Activated naive CD4-positive, alpha-beta T cell treated with anti-CD3 and anti-CD28 coated beads, Interleukin-2, amount 50 U/mL, for 24 hours (primary cell): ENCODE measurements at regions not wholly inside any gene's neighbourhood (a gene's known extent, or its start where the extent isn't known, plus 50 kb on each side); places are given as distances from the start of the nearest gene placed in this dataset.

Experiments used
- H3K27ac Mint-ChIP-seq: one replicate; pipeline ENCODE4 v1.8.0; 2021; ENCODE audit warnings: mild to moderate bottlenecking, mixed read lengths
- H3K27me3 Mint-ChIP-seq: one replicate; pipeline ENCODE4 v1.8.0; 2021; ENCODE audit warnings: mixed read lengths
- H3K36me3 Mint-ChIP-seq: one replicate; pipeline ENCODE4 v1.8.0; 2021; ENCODE audit warnings: mixed read lengths
- H3K4me1 Mint-ChIP-seq: one replicate; pipeline ENCODE4 v1.8.0; 2021; ENCODE audit warnings: mixed read lengths
- H3K4me3 Mint-ChIP-seq: one replicate; pipeline ENCODE4 v1.8.0; 2021; ENCODE audit warnings: mild to moderate bottlenecking, mixed read lengths
- H3K9me3 Mint-ChIP-seq: one replicate; pipeline ENCODE4 v1.8.0; 2021; ENCODE audit warnings: mixed read lengths

- H3K4me3 Mint-ChIP-seq: no peak overlapping the region
- no peak overlapping the region for H3K27ac Mint-ChIP-seq
- H3K27me3 Mint-ChIP-seq: no peaks in the 10 kb centered on the region
- no peaks in the 10 kb centered on the region for H3K36me3 Mint-ChIP-seq
- no peaks in the 10 kb centered on the region for H3K9me3 Mint-ChIP-seq
- no peaks in the 10 kb centered on the region for H3K4me1 Mint-ChIP-seq
These were observed 387.9 kb downstream of the BCOR start for GRCh38 chrX:39709812-39710211.

GRCh38 chrX:39710776-39711175 is 387.0 kb downstream of the BCOR start:
- Mint-ChIP-seq H3K9me3 (no peaks in the 10 kb centered on the region), H3K36me3 (no peaks in the 10 kb centered on the region), H3K4me1 (no peaks in the 10 kb centered on the region), H3K27me3 (no peaks in the 10 kb centered on the region), H3K4me3 (no peak overlapping the region), H3K27ac (no peak overlapping the region)

GRCh38 chrX:39714471-39714870 is 383.3 kb downstream of the BCOR start:
- Mint-ChIP-seq H3K4me3 (no peak overlapping the region), H3K27ac (no peak overlapping the region), H3K27me3 (no peaks in the 10 kb centered on the region), H3K36me3 (no peaks in the 10 kb centered on the region), H3K4me1 (no peaks in the 10 kb centered on the region), H3K9me3 (no peaks in the 10 kb centered on the region)

- Mint-ChIP-seq H3K4me3 (no peak overlapping the region), H3K27me3 (no peaks in the 10 kb centered on the region), H3K4me1 (no peaks in the 10 kb centered on the region), H3K36me3 (no peaks in the 10 kb centered on the region), H3K27ac (no peak overlapping the region), H3K9me3 (no peaks in the 10 kb centered on the region)
These were observed 381.4 kb downstream of the BCOR start for GRCh38 chrX:39716401-39716800.

GRCh38 chrX:39716802-39717540 is 380.8 kb downstream of the BCOR start:
- no peaks in the 10 kb centered on the region for H3K27me3 Mint-ChIP-seq
- H3K9me3 Mint-ChIP-seq: no peaks in the 10 kb centered on the region
- no peak overlapping the region for H3K4me3 Mint-ChIP-seq
- no peak overlapping the region for H3K27ac Mint-ChIP-seq
- no peaks in the 10 kb centered on the region for H3K4me1 Mint-ChIP-seq
- no peaks in the 10 kb centered on the region for H3K36me3 Mint-ChIP-seq

GRCh38 chrX:39718981-39719380 is 378.8 kb downstream of the BCOR start:
- peak overlapping the region; percentile 41 for H3K27ac Mint-ChIP-seq
- H3K9me3 Mint-ChIP-seq: no peaks in the 10 kb centered on the region
- H3K27me3 Mint-ChIP-seq: no peaks in the 10 kb centered on the region
- H3K4me3 Mint-ChIP-seq: no peak overlapping the region
- H3K4me1 Mint-ChIP-seq: no peaks in the 10 kb centered on the region
- peaks cover 2% of the 10 kb centered on the region for H3K36me3 Mint-ChIP-seq

- no peaks in the 10 kb centered on the region for H3K27me3 Mint-ChIP-seq
- H3K27ac Mint-ChIP-seq: no peak overlapping the region
- H3K4me3 Mint-ChIP-seq: no peak overlapping the region
- no peaks in the 10 kb centered on the region for H3K4me1 Mint-ChIP-seq
- H3K9me3 Mint-ChIP-seq: no peaks in the 10 kb centered on the region
- H3K36me3 Mint-ChIP-seq: peaks cover 2% of the 10 kb centered on the region
These were observed 376.8 kb downstream of the BCOR start for GRCh38 chrX:39720945-39721344.

GRCh38 chrX:39721566-39722279 is 376.0 kb downstream of the BCOR start:
- H3K9me3 Mint-ChIP-seq: no peaks in the 10 kb centered on the region
- peaks cover 2% of the 10 kb centered on the region for H3K36me3 Mint-ChIP-seq
- no peaks in the 10 kb centered on the region for H3K4me1 Mint-ChIP-seq
- H3K4me3 Mint-ChIP-seq: no peak overlapping the region
- no peak overlapping the region for H3K27ac Mint-ChIP-seq
- H3K27me3 Mint-ChIP-seq: no peaks in the 10 kb centered on the region

GRCh38 chrX:39724544-39724943 is 373.2 kb downstream of the BCOR start:
- Mint-ChIP-seq H3K27me3 (no peaks in the 10 kb centered on the region), H3K4me3 (no peak overlapping the region), H3K9me3 (no peaks in the 10 kb centered on the region), H3K4me1 (no peaks in the 10 kb centered on the region), H3K27ac (no peak overlapping the region), H3K36me3 (peaks cover 2% of the 10 kb centered on the region)

- H3K36me3 Mint-ChIP-seq: peaks cover 2% of the 10 kb centered on the region
- H3K27ac Mint-ChIP-seq: no peak overlapping the region
- H3K4me3 Mint-ChIP-seq: no peak overlapping the region
- H3K27me3 Mint-ChIP-seq: no peaks in the 10 kb centered on the region
- H3K4me1 Mint-ChIP-seq: no peaks in the 10 kb centered on the region
- no peaks in the 10 kb centered on the region for H3K9me3 Mint-ChIP-seq
These were observed 372.6 kb downstream of the BCOR start for GRCh38 chrX:39725114-39725513.

- Mint-ChIP-seq H3K4me1 (peaks cover 6% of the 10 kb centered on the region), H3K9me3 (no peaks in the 10 kb centered on the region), H3K4me3 (no peak overlapping the region), H3K27ac (no peak overlapping the region), H3K36me3 (peaks cover 2% of the 10 kb centered on the region), H3K27me3 (no peaks in the 10 kb centered on the region)
These were observed 371.7 kb downstream of the BCOR start for GRCh38 chrX:39725928-39726619.

- no peak overlapping the region for H3K4me3 Mint-ChIP-seq
- peaks cover 7% of the 10 kb centered on the region for H3K4me1 Mint-ChIP-seq
- H3K27me3 Mint-ChIP-seq: no peaks in the 10 kb centered on the region
- H3K36me3 Mint-ChIP-seq: peaks cover 2% of the 10 kb centered on the region
- H3K27ac Mint-ChIP-seq: no peak overlapping the region
- H3K9me3 Mint-ChIP-seq: no peaks in the 10 kb centered on the region
These were observed 371.0 kb downstream of the BCOR start for GRCh38 chrX:39726771-39727170.

GRCh38 chrX:39728025-39728424 is 369.7 kb downstream of the BCOR start:
- Mint-ChIP-seq H3K27ac (no peak overlapping the region), H3K36me3 (peaks cover 2% of the 10 kb centered on the region), H3K27me3 (no peaks in the 10 kb centered on the region), H3K4me3 (no peak overlapping the region), H3K9me3 (no peaks in the 10 kb centered on the region), H3K4me1 (peaks cover 7% of the 10 kb centered on the region)

GRCh38 chrX:39728852-39729598 is 368.7 kb downstream of the BCOR start:
- Mint-ChIP-seq H3K36me3 (no peaks in the 10 kb centered on the region), H3K4me3 (no peak overlapping the region), H3K9me3 (no peaks in the 10 kb centered on the region), H3K4me1 (peaks cover 7% of the 10 kb centered on the region), H3K27ac (no peak overlapping the region), H3K27me3 (no peaks in the 10 kb centered on the region)

GRCh38 chrX:39729981-39730661 is 367.6 kb downstream of the BCOR start:
- H3K36me3 Mint-ChIP-seq: no peaks in the 10 kb centered on the region
- H3K27me3 Mint-ChIP-seq: no peaks in the 10 kb centered on the region
- H3K4me1 Mint-ChIP-seq: peaks cover 7% of the 10 kb centered on the region
- H3K9me3 Mint-ChIP-seq: no peaks in the 10 kb centered on the region
- H3K4me3 Mint-ChIP-seq: no peak overlapping the region
- H3K27ac Mint-ChIP-seq: no peak overlapping the region
